GM20000 (cell line): ENCODE measurements at regions not wholly inside any gene's neighbourhood (a gene's known extent, or its start where the extent isn't known, plus 50 kb on each side); places are given as distances from the start of the nearest gene placed in this dataset.

ENCODE experiments used
- DNase-seq: peaks from one replicate; pipeline ENCODE4 v3.0.0; 2012; ENCODE audit warnings: low spot score
- CTCF ChIP-seq: IDR thresholded peaks from 2 replicates; pipeline ENCODE4 v1.5.1; 2012; ENCODE audit warnings: mild to moderate bottlenecking, control low read depth; ENCODE audit errors: extremely low read depth, missing control alignments

- no peak for TF ChIP-seq CTCF
- DNase-seq, result no peak
These were observed 264.4 kb downstream of the NPIPA8 start for GRCh38 chr16:18072161-18072560.

GRCh38 chr16:18069683-18070082 lies 266.9 kb downstream of the NPIPA8 start:
- no peak for DNase-seq
- TF ChIP-seq CTCF, result no peak

- no peak for DNase-seq
- TF ChIP-seq CTCF, result no peak
These were observed 268.1 kb downstream of the NPIPA8 start for GRCh38 chr16:18068477-18068876.

- no peak for TF ChIP-seq CTCF
These were observed 273.8 kb downstream of the NPIPA8 start for GRCh38 chr16:18062713-18063112.

GRCh38 chr16:18060351-18060750 lies 276.2 kb downstream of the NPIPA8 start:
- DNase-seq, result no peak
- no peak for TF ChIP-seq CTCF

More at GRCh38 chr16:18062713-18063112, 273.8 kb downstream of the NPIPA8 start:
- DNase-seq, result no peak

- TF ChIP-seq CTCF, result no peak
- no peak for DNase-seq
These were observed 277.0 kb downstream of the NPIPA8 start for GRCh38 chr16:18059577-18059976.

- DNase-seq, result no peak
- TF ChIP-seq CTCF, result no peak
These were observed 277.4 kb downstream of the NPIPA8 start for GRCh38 chr16:18059089-18059488.

- TF ChIP-seq CTCF, result no peak
- DNase-seq, result no peak
These were observed 281.1 kb downstream of the NPIPA8 start for GRCh38 chr16:18055411-18055916.
